NCI-H2171 (cell line): ENCODE measurements at regions not wholly inside any gene's neighbourhood (a gene's known extent, or its start where the extent isn't known, plus 50 kb on each side); places are given as distances from the start of the nearest gene placed in this dataset.

Experiments used
- DNase-seq: peaks from one replicate; lab custom pipeline; 2025; lab: John Stamatoyannopoulos, UW

DNA sequence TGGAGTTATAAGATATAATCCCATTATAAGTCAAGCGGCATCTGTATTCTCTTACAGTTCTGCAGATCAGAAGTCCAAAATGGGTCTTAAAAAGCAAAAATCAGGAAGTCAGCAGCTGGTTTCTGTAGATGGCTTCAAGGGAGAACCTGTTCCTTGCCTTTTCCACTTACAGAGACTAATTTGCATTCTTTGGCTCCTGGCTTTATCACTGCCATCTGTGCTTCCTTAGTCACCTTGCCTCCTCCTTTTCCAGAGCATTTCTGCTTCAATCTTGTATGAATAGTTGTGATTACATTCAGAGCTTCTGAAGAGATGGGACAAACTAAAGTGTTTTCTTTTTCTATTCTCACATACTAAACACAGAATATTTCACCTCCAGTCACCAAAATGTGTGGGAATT, 647.3 kb upstream of the GRAMD2B start:
- no peak for DNase-seq

DNA sequence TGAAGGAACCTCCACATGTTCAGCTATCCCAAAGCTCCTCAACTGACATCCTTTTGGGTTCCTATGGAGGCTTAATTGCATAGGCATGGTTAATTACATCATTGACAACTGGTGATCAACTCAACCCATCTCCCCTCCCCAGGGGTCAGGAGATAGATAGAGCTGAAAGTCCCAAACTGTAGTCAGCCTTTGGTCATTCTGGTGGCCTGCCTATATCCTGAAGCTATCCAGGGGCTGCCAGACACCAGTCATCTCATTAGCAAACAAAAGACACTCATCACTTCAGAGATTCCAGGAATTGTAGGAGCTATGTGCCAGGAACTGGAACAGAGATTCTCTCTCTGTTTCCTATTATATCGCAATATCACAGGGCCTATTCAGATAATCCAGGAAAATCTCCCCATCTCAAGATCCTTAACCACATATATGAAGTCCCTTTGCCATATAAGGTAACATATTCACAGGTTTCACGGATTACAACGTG, 646.5 kb upstream of the GRAMD2B start:
- DNase-seq, result no peak

DNA sequence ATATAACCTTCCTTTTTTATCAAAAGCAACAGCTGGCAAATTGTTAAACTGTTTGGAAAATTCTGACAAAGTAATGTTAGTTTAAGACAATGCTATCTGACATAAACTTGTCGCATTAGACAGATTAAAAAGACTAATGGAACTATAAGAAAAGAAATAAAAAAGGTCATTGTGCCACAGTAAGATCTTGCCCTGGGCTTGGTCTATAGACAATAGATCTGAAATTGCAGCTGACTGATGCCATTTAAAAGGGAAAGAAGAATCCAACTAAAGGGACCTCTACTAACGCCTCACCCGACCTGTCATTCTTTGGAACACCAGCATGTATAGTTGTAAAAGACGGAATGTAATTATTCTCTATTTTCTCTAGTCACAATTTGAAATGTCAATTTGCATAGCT, 644.4 kb upstream of the GRAMD2B start:
- no peak for DNase-seq

DNA sequence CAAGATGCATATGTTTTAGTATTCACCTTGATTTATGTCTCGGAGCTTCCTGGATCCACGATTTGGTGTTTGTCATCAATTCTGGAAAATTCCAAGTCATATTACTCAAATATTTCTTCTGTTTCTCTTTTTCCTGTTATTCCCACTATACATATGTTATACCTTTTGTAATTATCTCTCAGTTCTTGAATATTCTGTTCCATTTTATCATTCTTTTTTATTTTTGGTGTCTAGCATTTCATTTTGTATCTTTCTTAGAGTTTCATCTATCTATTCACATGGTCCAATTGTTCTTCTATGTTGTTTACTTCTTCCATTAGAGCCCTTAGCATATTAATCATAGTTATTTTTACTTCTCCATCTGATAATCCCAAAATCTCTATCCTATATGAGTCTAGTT, 637.8 kb upstream of the GRAMD2B start:
- no peak for DNase-seq

DNA sequence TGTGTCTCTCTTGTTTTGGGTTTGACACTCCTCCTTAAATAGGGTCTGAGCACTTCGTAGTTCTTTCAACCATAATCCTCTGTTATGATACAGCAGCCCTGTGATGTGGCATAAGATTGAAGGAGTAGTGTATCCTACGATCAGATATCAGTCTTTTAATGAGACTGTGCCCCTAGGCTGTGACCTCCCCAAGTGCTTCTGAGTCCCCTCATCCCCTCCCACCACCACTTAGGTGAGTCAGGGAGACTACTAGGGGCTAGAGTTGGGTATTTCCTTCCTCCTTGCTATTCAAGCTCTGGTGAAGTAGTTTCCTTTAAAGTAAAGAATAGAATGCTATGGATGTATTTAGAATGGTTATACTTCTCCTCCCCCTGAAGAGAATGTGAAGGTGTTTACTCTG, 637.2 kb upstream of the GRAMD2B start:
- no peak for DNase-seq

DNA sequence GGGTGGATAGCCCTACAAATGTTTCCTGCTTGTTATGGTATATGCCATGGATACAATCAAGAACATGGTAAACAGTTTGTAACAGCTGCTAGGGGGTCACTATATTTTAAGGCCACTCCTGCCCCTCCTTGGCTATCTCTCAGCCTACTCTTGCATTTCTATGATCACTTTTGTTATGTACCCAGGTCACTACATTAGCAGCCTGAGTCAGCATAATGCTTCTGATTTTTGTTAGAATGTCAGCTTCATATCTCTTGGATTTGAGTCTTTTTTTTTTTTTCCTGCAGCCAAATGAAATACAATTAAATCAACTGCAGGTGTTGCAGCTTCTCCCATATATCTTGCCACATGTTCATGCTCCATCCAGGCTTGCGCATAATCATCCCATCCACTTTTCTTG, 629.7 kb upstream of the GRAMD2B start:
- no peak for DNase-seq

DNA sequence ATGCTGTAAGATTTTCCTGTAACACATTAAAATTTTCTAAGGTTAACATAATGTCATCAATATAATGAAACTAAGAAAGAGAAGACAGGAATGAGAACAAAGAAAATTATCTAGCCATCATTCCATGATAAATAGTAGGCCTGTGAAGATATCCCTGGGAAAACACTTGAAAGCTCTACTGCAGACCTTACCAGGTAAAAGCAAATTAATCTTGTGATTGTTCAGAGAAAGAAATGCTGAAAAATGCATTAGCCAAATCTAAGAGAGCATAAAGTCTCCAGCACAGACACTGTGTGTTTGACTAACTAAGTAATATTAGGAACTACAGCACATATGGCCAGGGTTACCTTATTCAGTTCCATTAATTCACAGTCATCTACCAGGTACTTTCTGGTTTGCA, 628.3 kb upstream of the GRAMD2B start:
- DNase-seq, result no peak

DNA sequence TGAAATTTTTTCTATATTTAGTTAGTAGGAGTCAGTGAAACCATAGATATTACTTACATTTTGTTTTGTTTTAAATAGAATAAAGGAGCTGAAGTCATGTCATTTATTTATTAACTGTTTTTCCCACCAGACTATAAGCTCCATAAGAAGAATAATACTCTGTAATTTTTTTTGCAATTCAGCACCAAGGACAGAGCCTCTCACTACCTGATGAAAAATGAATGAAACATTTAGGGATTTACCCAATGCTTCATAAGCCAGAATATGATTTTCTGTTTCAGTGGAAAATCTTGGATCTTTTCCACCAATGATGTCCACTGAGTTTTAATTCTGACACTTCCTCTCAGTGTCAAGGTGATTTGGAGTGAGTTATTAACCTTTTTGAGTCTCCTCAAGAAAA, 624.9 kb upstream of the GRAMD2B start:
- DNase-seq, result no peak

DNA sequence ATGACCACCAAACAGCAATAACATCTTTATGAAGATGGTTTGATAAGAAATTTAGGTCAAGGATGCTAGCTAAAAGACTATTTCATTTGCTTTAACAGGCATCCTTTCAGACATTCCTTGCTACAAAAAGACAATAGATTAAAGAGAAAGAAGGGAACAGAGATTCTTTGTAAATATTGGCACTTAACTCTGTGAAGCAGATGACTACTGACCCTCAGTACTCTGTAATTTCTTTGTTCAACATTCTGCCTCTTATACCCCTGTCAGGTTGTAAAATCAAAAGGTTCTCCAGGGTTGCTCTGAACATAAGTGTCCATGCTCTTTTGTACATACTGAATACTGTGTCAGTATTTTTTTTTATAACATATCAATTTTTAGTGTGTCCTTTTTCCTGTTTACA, 610.6 kb upstream of the GRAMD2B start:
- DNase-seq, result no peak

DNA sequence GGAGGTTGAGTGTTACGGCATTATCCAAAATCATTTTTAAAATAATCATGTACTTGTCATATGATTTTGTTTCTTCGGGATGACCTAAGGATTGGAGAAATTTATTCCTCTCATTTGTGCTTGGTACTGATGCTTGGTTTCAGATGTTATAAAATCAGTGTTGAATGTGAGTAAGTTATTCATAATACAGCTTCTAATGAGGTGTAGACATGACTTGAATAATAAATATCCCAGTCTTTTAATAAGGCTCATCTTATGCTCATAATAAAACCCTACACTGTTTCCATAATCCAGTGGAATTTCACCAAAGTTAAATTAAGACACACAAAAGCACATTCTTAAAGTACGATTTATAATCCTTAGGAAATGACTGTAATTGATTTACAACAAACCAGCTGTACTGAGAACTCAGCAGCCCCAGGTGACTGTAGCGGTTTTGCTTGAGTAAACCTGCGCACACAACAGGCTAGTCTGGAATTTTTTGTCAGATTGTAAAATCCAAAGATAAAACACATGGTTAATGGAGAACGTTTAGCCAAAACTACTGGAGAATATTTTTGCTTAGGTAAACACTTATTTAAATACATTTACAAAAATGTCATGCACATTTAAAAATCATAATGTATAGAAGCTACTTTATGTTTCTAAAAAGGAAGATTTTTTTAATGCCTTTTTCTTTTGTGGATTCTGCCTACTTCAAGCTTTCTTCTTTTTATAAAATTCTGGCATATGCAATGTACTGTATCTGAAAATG, 609.8 kb upstream of the GRAMD2B start:
- no peak for DNase-seq

DNA sequence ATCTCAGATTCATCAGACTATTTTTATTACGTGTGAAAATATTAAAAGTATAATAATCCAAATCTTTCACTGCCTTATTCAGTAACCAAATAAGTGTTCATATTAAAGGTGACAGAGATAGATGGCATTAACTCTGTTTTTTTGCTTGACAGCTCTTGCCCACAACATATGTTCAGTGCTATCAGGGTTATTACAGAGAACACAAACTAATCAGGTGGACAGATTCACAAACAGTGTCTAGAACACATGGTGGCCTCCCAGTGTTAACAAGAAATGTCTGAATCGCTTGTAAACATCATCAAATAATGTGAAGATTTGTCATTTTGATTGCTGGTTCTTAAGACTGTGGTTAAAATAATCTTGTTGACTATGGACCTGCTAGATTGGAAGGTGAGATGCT, 609.1 kb upstream of the GRAMD2B start:
- no peak for DNase-seq

DNA sequence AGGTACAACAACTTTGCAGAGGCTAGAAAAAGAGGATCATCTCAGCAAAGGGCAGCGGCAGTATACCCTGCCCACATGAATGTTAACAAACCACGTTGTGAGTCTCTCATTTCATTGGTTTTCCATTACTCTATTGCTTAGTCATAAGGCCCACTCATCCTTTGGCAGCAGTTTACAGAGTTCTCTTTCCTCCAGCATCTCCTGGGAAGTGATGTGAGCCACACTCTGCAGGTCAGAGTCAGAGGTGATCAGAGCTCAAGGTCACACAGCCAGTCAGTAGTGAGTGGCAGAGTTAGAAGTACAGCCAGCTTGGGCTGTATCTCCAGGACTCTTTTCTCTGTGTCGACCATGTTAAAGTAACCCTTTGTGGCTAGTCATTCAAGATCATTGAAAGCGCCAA, 599.6 kb upstream of the GRAMD2B start:
- no peak for DNase-seq

DNA sequence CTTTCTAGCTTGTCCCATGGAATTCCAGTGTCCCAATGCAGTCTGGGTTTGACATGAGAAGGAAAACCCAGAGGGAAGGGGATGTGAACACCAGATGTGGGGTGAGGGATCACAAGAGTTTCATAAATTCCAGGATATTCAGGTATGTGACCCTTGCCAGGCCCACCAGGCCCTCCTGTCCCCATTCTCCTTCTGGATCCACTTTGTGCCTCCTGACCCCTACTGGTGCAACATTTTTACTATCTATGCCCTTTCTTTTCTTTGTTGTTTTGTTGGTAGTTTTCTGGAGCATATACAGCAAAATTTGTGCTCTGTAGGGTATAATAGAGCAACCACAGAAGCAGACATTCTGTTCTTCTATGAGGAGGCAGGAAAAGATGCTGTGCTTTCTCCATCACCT, 597.0 kb upstream of the GRAMD2B start:
- no peak for DNase-seq

DNA sequence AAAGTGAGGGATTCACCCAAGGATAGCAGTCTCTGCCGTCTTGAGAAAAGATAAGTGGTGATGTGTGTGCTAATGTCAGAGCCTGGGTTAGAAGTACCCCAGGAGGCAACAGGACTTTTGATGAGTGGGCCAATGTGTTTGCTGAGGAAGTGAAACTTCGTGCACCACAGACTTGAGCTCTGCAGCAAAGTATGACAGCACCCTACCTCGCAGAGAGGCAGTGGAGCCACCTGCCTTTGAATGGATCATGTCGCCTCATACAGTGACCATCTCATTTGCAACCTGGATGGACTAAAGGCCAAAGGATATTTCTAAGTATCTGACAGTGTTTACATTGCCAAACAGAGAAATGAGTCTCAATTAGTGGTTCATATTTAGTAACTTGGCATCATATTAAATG, 593.9 kb upstream of the GRAMD2B start:
- DNase-seq, result no peak

DNA sequence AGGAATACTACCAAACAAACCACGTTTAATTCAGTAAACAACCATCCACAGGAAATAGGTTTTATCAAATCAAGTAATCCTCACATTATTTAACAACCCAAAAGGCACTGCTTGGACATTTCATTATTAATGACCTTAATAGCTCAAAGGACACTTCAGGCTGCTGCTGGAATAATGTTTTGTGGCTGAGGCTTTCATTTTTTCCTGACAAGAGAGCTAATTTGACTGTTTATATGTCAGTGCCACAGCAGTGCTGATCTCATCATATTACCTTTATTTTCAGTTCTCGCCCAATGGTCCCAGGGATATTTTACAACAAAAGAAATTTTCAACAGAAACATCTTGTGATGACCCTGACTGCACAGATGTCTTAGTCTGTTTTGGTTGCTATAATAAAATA, 589.8 kb upstream of the GRAMD2B start:
- DNase-seq, result no peak

DNA sequence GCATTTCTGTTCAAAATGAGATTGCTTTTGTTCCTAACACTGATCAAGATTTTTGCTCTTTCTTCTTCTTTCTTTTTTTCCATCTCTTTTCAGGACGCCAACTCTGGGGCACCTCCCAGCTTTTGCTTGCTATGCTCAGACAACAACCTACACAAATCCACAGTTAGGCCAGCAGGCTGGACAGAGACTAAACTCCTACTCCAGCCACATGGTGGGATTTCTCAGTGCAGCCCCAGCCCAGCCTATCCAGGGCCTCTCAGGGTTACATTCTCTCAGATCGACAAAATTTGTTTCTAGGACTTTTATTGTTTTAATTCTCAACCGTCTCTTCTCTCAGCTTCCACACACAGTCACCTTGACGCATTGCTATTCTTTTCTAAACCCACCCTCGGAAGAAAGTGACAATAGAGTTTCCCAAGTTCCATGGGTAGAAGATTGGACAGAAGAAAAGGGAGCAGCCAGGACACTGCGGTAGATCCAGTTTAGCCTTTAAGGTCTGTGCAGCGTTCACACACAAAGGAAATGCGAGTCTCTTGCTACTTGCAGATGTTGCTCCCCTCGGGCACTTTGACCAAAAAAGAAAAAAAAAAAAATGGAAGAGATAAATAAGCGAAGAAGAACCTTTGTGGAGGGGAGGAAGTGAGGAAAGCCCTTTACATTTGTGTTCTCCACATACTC, 588.6 kb upstream of the GRAMD2B start:
- no peak for DNase-seq

DNA sequence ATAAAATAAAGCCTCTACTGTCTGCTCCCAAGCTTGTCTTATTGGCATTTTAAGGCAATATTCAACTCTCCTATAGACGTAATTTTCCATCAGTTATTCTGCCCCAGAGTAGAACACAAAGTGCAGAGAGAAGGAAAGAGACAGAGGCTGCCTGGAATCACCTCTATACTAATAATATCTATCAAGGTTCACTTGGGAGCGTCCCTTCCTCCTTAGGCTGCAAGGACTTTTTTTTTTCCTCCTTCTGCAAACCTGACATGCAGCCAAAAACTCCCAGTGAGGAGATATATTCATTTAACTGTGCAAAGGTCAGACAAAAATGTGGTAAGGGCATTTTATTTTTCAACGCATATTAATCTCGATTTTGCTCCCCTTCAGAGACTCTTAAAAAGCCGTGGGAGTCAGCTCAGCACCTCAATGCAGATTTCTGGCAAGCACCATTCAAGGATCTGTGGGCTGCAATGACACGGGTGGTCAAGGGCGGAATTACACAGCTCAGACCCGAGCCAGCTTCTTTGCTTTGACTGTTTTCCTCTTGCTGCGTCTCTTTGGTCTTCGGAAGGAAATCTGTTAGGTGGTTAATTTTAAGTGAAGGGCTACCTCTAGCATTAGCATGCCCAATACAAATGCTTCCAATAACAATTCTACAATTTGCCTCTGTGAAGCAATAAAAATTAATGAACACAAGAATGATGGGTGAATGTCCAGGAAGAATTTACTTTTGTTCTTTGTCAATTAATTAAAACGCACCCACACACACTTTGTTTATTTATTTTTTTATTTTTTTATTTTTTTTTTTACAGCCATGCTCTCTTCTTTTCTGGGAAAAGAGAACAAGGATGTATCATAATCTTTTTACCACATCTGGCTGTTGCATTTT, 587.7 kb upstream of the GRAMD2B start:
- no peak for DNase-seq

DNA sequence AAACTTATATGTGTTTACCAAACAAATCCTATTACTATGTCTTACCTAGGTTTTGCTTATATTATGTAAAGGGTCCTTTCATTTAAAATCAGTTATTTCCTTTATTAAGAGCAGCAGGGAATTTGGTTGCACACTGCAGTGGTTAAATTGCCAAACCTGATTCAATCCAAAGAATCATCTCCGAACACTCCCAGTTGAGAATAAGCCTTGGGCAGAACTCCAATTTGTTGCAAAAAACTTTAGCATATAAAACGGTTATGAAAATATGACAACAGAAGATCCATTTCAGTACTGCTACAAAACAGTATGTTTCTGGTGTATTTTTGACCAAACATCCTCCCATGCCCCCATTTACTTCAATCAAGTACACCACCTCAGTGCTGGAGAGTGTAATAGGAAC, 587.0 kb upstream of the GRAMD2B start:
- no peak for DNase-seq

DNA sequence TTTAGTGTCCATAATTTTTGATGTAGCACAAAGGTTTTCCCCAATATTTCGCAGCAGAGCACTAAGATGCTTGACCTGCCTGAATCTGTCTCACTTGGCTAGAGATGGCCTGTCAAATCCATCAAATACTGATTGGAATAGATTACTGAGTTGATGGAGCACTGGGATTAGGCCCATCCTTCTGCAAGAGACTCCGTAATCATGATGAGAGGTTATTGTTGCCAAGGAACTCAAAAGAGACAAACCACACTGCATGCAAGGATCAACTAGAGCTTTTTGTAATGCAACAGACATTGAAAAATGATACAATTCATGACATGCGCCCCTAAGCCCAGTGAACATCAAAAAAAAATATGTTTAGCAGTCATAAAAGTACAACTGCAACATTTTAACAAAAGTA, 585.3 kb upstream of the GRAMD2B start:
- no peak for DNase-seq

DNA sequence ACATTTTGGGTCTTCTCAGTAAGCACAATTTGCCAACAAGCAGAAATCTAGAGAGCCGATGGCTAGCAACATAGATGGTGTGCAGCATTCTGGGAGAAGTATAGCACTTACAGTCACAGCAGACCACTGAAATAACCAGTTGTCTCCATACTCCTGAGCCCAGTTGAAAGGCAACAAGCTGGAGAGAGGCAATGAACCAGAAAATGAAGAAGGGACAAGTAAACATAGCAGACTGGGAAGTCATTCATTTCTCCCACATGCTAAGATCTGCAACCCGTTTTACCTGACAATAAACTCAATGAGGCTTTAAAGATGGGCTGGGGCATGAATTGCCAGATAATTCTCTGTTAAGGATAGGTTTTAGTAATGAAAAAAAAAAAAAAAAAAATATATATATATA, 575.6 kb upstream of the GRAMD2B start:
- DNase-seq, result no peak

DNA sequence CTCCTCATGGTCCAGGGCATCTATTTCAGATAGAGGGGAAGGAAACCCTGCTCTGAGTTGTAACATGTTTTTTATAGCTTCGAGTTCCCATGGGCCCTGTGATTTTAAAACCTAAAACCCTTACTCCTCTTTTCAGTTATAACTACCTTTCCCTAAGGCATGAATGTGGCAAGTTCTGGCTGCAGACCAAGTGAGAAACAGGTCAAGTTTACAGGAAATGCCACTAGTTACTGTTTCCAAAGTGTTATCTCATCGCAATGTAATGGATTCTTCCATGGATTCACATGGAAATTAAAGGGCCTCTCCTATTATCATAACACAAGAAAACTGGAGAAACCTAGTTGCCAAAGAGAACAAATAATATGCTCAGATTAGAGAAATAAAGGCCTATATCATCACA, 574.5 kb upstream of the GRAMD2B start:
- DNase-seq, result no peak

DNA sequence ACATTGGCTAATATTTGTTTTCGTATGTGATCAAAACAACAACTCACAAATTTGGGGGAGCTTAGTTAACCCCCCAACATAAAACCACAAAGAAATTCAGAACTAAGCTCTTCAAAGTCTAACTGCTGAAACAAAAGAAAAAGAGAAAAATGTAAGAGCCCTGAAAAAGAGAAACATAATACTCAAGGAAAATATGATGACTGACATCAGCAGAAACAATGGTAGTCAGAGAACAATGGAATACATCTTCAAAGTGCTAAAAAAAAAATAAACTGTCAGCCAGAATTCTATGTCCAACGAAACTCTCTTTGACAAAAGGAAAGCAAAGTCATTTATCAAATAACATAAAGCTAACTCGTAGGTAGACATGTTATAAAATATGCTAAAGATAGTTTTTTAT, 566.3 kb upstream of the GRAMD2B start:
- no peak for DNase-seq

DNA sequence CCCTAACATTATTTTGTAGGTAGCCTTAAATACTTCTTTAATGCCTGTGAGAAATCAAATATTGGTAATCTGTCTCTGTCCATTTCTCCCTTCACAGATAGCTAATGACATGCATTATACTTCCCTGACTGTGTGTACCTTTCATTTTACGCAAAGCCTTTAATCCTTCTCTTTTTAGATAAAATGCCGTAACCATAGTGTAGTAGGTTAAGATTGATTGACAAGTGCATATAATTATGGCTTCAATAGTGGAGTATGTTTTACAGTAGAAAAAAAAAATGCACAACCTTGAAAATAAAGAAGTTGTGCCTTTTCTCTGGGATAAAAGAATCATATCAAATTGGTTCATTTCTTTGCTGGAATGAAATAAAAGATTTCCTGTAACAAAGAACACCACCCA, 559.6 kb upstream of the GRAMD2B start:
- no peak for DNase-seq
